ENCODE measurements at regions not wholly inside any gene's neighbourhood (a gene's known extent, or its start where the extent isn't known, plus 50 kb on each side); places are given as distances from the start of the nearest gene placed in this dataset. TPM values are rescaled to one million over a fixed set of nuclear protein-coding genes. Genes with fewer than 3 reads are reported as not detected.
"Not testable (repeated sequence)": the region's sequence is repeated elsewhere in the genome, so short reads cannot be mapped to it uniquely, and the experiment has no call there.

- no peak for TF ChIP-seq EP300 (IDR thresholded peaks at IDR 0.05)
- no peak for TF ChIP-seq CTCF (IDR thresholded peaks at IDR 0.05)
- no peak for TF ChIP-seq POLR2A (IDR thresholded peaks at IDR 0.05)
- H3K4me3 ChIP-seq, result no peak overlapping the region
- no peaks in the 10 kb centered on the region for H3K36me3 ChIP-seq
- no peaks in the 10 kb centered on the region for H3K27me3 ChIP-seq
- no peak for DNase-seq (ENCODE audit: low spot score in 2 of 2)
- WGBS, 2 donors, result 30 to 57% methylated on average over 11 to 12 of the region's 12 CpGs
- H3K27ac ChIP-seq, result no peak overlapping the region
- H3K9me3 ChIP-seq, result peaks cover 0 to 4% (median 0%) of the 10 kb centered on the region in 4 donors
- H3K4me1 ChIP-seq, result no peaks in the 10 kb centered on the region
These were observed 275.7 kb downstream of the TCERG1L start for GRCh38 chr10:131035779-131036178.

GRCh38 chr10:131038056-131038455 is 273.5 kb downstream of the TCERG1L start:
- no peak for DNase-seq (ENCODE audit: low spot score in 2 of 2)
- Histone ChIP-seq H3K27me3 (no peaks in the 10 kb centered on the region), H3K4me3 (no peak overlapping the region), H3K36me3 (no peaks in the 10 kb centered on the region), H3K4me1 (no peaks in the 10 kb centered on the region), H3K27ac (no peak overlapping the region), H3K9me3 (peaks cover 0 to 4% (median 0%) of the 10 kb centered on the region in 4 donors)
- no peak for TF ChIP-seq EP300 (IDR thresholded peaks at IDR 0.05)
- no peak for TF ChIP-seq CTCF (IDR thresholded peaks at IDR 0.05)
- no peak for TF ChIP-seq POLR2A (IDR thresholded peaks at IDR 0.05)
- 91 to 94% methylated on average over 6 of the region's 6 CpGs for WGBS, 2 donors

GRCh38 chr10:131041031-131041430 is 270.5 kb downstream of the TCERG1L start:
- Histone ChIP-seq H3K4me3 (no peak overlapping the region), H3K36me3 (no peaks in the 10 kb centered on the region), H3K27ac (no peak overlapping the region), H3K27me3 (no peaks in the 10 kb centered on the region), H3K9me3 (peaks cover 0 to 4% (median 0%) of the 10 kb centered on the region in 4 donors), H3K4me1 (no peaks in the 10 kb centered on the region)
- no peak for DNase-seq (ENCODE audit: low spot score in 2 of 2)
- TF ChIP-seq POLR2A (IDR thresholded peaks at IDR 0.05), result no peak
- TF ChIP-seq EP300 (IDR thresholded peaks at IDR 0.05), result no peak
- TF ChIP-seq CTCF (IDR thresholded peaks at IDR 0.05), result no peak
- 87 to 91% methylated on average over 10 of the region's 10 CpGs for WGBS, 2 donors

- WGBS, 2 donors, result 46 to 51% methylated on average over 5 of the region's 5 CpGs
These were observed 270.1 kb downstream of the TCERG1L start for GRCh38 chr10:131041441-131041840.

GRCh38 chr10:131042015-131042414 is 269.5 kb downstream of the TCERG1L start:
- not testable (repeated sequence) for H3K9me3 ChIP-seq; DNase-seq (ENCODE audit: low spot score in 2 of 2); H3K27ac ChIP-seq; H3K27me3 ChIP-seq; H3K36me3 ChIP-seq; H3K4me1 ChIP-seq; H3K4me3 ChIP-seq
- WGBS, 2 donors, result 93% methylated on average over 2 of the region's 6 CpGs; no CpG with 5 or more reads in 1 of the 2 donors

More at GRCh38 chr10:131041441-131041840, 270.1 kb downstream of the TCERG1L start:
- no peak for DNase-seq (ENCODE audit: low spot score in 2 of 2)
- Histone ChIP-seq H3K36me3 (no peaks in the 10 kb centered on the region), H3K27ac (no peak overlapping the region), H3K27me3 (no peaks in the 10 kb centered on the region), H3K9me3 (peaks cover 0 to 4% (median 0%) of the 10 kb centered on the region in 4 donors), H3K4me3 (no peak overlapping the region), H3K4me1 (no peaks in the 10 kb centered on the region)
- TF ChIP-seq CTCF (IDR thresholded peaks at IDR 0.05) (no peak), POLR2A (IDR thresholded peaks at IDR 0.05) (no peak), EP300 (IDR thresholded peaks at IDR 0.05) (no peak)

Small RNA genes lying in the stretch of these regions (small RNA-seq; reads per million reads assigned to genes)
- gene MIR378C (not detected), gene RF00019 (not detected)
